ENCODE measurements at regions not wholly inside any gene's neighbourhood (a gene's known extent, or its start where the extent isn't known, plus 50 kb on each side); places are given as distances from the start of the nearest gene placed in this dataset.

DNA sequence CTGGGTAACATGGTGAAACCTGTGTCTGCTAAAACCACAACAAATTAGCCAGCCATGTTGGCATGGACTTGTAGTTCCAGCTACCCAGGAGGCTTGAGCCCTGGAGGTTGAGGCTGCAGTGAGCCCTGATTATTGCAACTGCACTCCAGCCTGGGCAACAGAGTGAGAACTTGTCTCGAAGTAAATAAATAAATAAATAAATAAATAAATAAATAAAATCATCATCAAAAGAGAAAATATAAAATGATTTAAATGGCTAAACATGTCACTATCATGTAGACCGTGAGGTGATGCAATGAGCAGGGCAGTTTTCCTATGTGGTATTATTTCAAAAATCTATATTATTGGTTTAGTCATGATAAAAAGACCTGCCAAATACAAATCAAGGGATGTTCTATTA, 2074.3 kb downstream of the PCDH9 start:
- Histone ChIP-seq H3K27ac (no peak overlapping the region), H3K4me1 (replicated peaks) (peaks cover 2% of the 10 kb centered on the region), H3K27me3 (replicated peaks; ENCODE audit: insufficient read depth) (no peaks in the 10 kb centered on the region), H3K4me3 (no peak overlapping the region), H3K9me3 (no peaks in the 10 kb centered on the region), H3K36me3 (no peaks in the 10 kb centered on the region)
- WGBS = 89% methylated on average over 2 of the region's 2 CpGs
- intact Hi-C loops (cut with DNase I) = no loop called here
- DNase-seq (ENCODE audit: low spot score) = no peak
- TF ChIP-seq CTCF (IDR thresholded peaks at IDR 0.05) (no peak), POLR2AphosphoS5 (IDR thresholded peaks at IDR 0.05) (no peak), POLR2A (IDR thresholded peaks at IDR 0.05) (no peak)

- no peaks in the 10 kb centered on the region for H3K9me3 ChIP-seq
- no peak for DNase-seq (ENCODE audit: low spot score)
- TF ChIP-seq CTCF (IDR thresholded peaks at IDR 0.05) = no peak
- no peak for TF ChIP-seq POLR2AphosphoS5 (IDR thresholded peaks at IDR 0.05)
- no peak for TF ChIP-seq POLR2A (IDR thresholded peaks at IDR 0.05)
- peaks cover 2% of the 10 kb centered on the region for H3K4me1 ChIP-seq (replicated peaks)
- WGBS = 87% methylated on average over 5 of the region's 5 CpGs
- intact Hi-C loops (cut with DNase I) = no loop called here
- no peaks in the 10 kb centered on the region for H3K27me3 ChIP-seq (replicated peaks; ENCODE audit: insufficient read depth)
- H3K36me3 ChIP-seq = no peaks in the 10 kb centered on the region
- no peak overlapping the region for H3K27ac ChIP-seq
- H3K4me3 ChIP-seq = no peak overlapping the region
Measured at GRCh38 chr13:65154661-65155447, 2075.3 kb downstream of the PCDH9 start.

- DNase-seq (ENCODE audit: low spot score) = no peak
- no peak for TF ChIP-seq POLR2AphosphoS5 (IDR thresholded peaks at IDR 0.05)
- TF ChIP-seq POLR2A (IDR thresholded peaks at IDR 0.05) = no peak
- no peak for TF ChIP-seq CTCF (IDR thresholded peaks at IDR 0.05)
- WGBS = 94% methylated on average over 36 of the region's 37 CpGs
Measured at GRCh38 chr13:65149687-65150086, 2080.4 kb downstream of the PCDH9 start.

GRCh38 chr13:65143920-65144319, 2086.2 kb downstream of the PCDH9 start:
- Histone ChIP-seq H3K4me3 (no peak overlapping the region), H3K9me3 (no peaks in the 10 kb centered on the region), H3K4me1 (replicated peaks) (no peaks in the 10 kb centered on the region), H3K27me3 (replicated peaks; ENCODE audit: insufficient read depth) (no peaks in the 10 kb centered on the region), H3K36me3 (no peaks in the 10 kb centered on the region), H3K27ac (no peak overlapping the region)
- intact Hi-C loops (cut with DNase I) = no loop called here
- TF ChIP-seq CTCF (IDR thresholded peaks at IDR 0.05) = no peak
- 98% methylated on average over 3 of the region's 3 CpGs for WGBS
- DNase-seq (ENCODE audit: low spot score) = no peak

More at GRCh38 chr13:65149687-65150086, 2080.4 kb downstream of the PCDH9 start:
- no peaks in the 10 kb centered on the region for H3K36me3 ChIP-seq
- no peak overlapping the region for H3K4me3 ChIP-seq
- H3K27ac ChIP-seq = no peak overlapping the region
- intact Hi-C loops (cut with DNase I) = no loop called here
- no peaks in the 10 kb centered on the region for H3K27me3 ChIP-seq (replicated peaks; ENCODE audit: insufficient read depth)
- H3K9me3 ChIP-seq = no peaks in the 10 kb centered on the region
- H3K4me1 ChIP-seq (replicated peaks) = peaks cover 2% of the 10 kb centered on the region

DNA sequence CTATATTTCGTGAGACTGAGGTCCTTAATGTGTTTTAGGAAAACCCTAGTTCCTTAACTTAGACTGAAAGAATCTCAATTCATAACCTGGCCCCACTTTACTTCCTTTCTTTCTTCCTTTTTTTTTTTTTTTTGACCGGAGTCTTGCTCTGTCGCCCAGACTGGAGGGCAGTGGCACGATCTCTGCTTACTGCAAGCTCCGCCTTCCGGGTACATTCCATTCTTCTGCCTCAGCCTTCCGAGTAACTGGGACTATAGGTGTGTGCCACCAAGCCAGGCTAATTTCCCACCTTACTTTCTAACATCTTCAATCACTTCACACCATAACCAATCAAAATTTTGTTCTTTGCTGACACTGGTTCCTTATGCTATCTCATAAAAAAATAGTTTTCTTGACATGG, 2097.0 kb downstream of the PCDH9 start:
- no peaks in the 10 kb centered on the region for H3K4me1 ChIP-seq (replicated peaks)
- TF ChIP-seq CTCF (IDR thresholded peaks at IDR 0.05) (no peak), POLR2AphosphoS5 (IDR thresholded peaks at IDR 0.05) (no peak), POLR2A (IDR thresholded peaks at IDR 0.05) (no peak)
- H3K4me3 ChIP-seq = no peak overlapping the region
- H3K27ac ChIP-seq = no peak overlapping the region
- intact Hi-C loops (cut with DNase I) = no loop called here
- DNase-seq (ENCODE audit: low spot score) = no peak
- H3K9me3 ChIP-seq = no peaks in the 10 kb centered on the region
- H3K27me3 ChIP-seq (replicated peaks; ENCODE audit: insufficient read depth) = no peaks in the 10 kb centered on the region
- 81% methylated on average over 7 of the region's 7 CpGs for WGBS
- H3K36me3 ChIP-seq = no peaks in the 10 kb centered on the region

Measured in prostate gland (tissue), 2 donors.